Ishikawa (cell line): ENCODE measurements at regions not wholly inside any gene's neighbourhood (a gene's known extent, or its start where the extent isn't known, plus 50 kb on each side); places are given as distances from the start of the nearest gene placed in this dataset.

ENCODE experiments used
- CEBPB ChIP-seq: IDR thresholded peaks from 2 replicates; pipeline ENCODE4 v1.6.1; 2012
- CREB1 ChIP-seq: IDR thresholded peaks from 2 replicates; pipeline ENCODE4 v1.6.1; 2012; ENCODE audit warnings: low read depth
- EGR1 ChIP-seq: IDR thresholded peaks from 2 replicates; pipeline ENCODE4 v1.6.1; 2012
- EP300 ChIP-seq: IDR thresholded peaks from 2 replicates; pipeline ENCODE4 v1.6.1; 2012; ENCODE audit warnings: borderline replicate concordance
- FOXM1 ChIP-seq: IDR thresholded peaks from 2 replicates; pipeline ENCODE4 v1.6.1; 2012; ENCODE audit warnings: low read depth, borderline replicate concordance
- MAX ChIP-seq: IDR thresholded peaks from 2 replicates; pipeline ENCODE4 v1.6.1; 2012
- NFIC ChIP-seq: IDR thresholded peaks from 2 replicates; pipeline ENCODE4 v1.6.1; 2012
- RAD21 ChIP-seq: IDR thresholded peaks from 2 replicates; pipeline ENCODE4 v1.6.1; 2012; ENCODE audit warnings: low read depth
- REST ChIP-seq: IDR thresholded peaks from 2 replicates; pipeline ENCODE4 v1.6.1; 2012; ENCODE audit warnings: low read depth, mild to moderate bottlenecking
- TAF1 ChIP-seq: IDR thresholded peaks from 2 replicates; pipeline ENCODE4 v1.6.1; 2012; ENCODE audit warnings: low read depth, mild to moderate bottlenecking
- TCF12 ChIP-seq: IDR thresholded peaks from 2 replicates; pipeline ENCODE4 v1.6.1; 2012; ENCODE audit warnings: low read depth
- TEAD4 ChIP-seq: IDR thresholded peaks from 2 replicates; pipeline ENCODE4 v1.6.1; 2012
- USF1 ChIP-seq: IDR thresholded peaks from 2 replicates; pipeline ENCODE4 v1.6.1; 2012
- YY1 ChIP-seq: IDR thresholded peaks from 2 replicates; pipeline ENCODE4 v1.6.1; 2012; ENCODE audit warnings: low read depth
- ZBTB7A ChIP-seq: IDR thresholded peaks from 2 replicates; pipeline ENCODE4 v1.6.1; 2012; ENCODE audit warnings: low read depth

- no peak for TF ChIP-seq FOXM1
- TF ChIP-seq TAF1, result no peak
- TF ChIP-seq EGR1, result no peak
- TF ChIP-seq RAD21, result no peak
- no peak for TF ChIP-seq REST
- no peak for TF ChIP-seq EP300
- TF ChIP-seq NFIC, result no peak
- TF ChIP-seq CREB1, result no peak
- no peak for TF ChIP-seq TCF12
Observed at GRCh38 chrX:44451056-44451455, 91.6 kb downstream of the FUNDC1 start.

GRCh38 chrX:44447214-44447613, 95.4 kb downstream of the FUNDC1 start:
- TF ChIP-seq TCF12 (no peak), ZBTB7A (no peak), REST (no peak), MAX (no peak)

- TF ChIP-seq NFIC (no peak), CREB1 (no peak), EP300 (no peak), FOXM1 (no peak), RAD21 (no peak), TCF12 (no peak), USF1 (no peak), CEBPB (no peak), ZBTB7A (no peak), TAF1 (no peak), EGR1 (no peak), YY1 (no peak), TEAD4 (no peak)
Observed at GRCh38 chrX:44440006-44440405, 96.5 kb upstream of the EFHC2 start.

- TF ChIP-seq EP300, result no peak
- TF ChIP-seq TCF12, result no peak
- TF ChIP-seq USF1, result no peak
- TF ChIP-seq CREB1, result no peak
- no peak for TF ChIP-seq RAD21
- no peak for TF ChIP-seq TEAD4
- TF ChIP-seq CEBPB, result no peak
- TF ChIP-seq EGR1, result no peak
- TF ChIP-seq FOXM1, result no peak
- TF ChIP-seq NFIC, result no peak
- TF ChIP-seq ZBTB7A, result no peak
- TF ChIP-seq TAF1, result no peak
- no peak for TF ChIP-seq MAX
- no peak for TF ChIP-seq YY1
- no peak for TF ChIP-seq REST
Observed at GRCh38 chrX:44439242-44439794, 95.8 kb upstream of the EFHC2 start.

- no peak for TF ChIP-seq EP300
- no peak for TF ChIP-seq EGR1
- TF ChIP-seq CREB1, result no peak
- TF ChIP-seq CEBPB, result no peak
- TF ChIP-seq USF1, result no peak
- TF ChIP-seq FOXM1, result no peak
- TF ChIP-seq TEAD4, result no peak
- no peak for TF ChIP-seq YY1
Observed at GRCh38 chrX:44435047-44435446, 91.6 kb upstream of the EFHC2 start.
